Fibroblast of the aortic adventitia (primary cell): ENCODE measurements at regions not wholly inside any gene's neighbourhood (a gene's known extent, or its start where the extent isn't known, plus 50 kb on each side); places are given as distances from the start of the nearest gene placed in this dataset.
"Not testable (repeated sequence)": the region's sequence is repeated elsewhere in the genome, so short reads cannot be mapped to it uniquely, and the experiment has no call there.

Source experiments
- DNase-seq: peaks from one replicate; pipeline ENCODE4 v3.0.0-alpha.2; 2010; ENCODE audit warnings: low read depth
- H3K4me3 ChIP-seq: 2 replicates; pipeline ENCODE4 v1.5.1; 2011; ENCODE audit warnings: low read depth, mild to moderate bottlenecking, control low read depth, low read length, moderate library complexity
- CTCF ChIP-seq: IDR thresholded peaks from 2 replicates; pipeline ENCODE4 v1.5.1; 2011; ENCODE audit warnings: mild to moderate bottlenecking, low read length, control low read depth, inconsistent platforms; ENCODE audit not compliant: insufficient read depth

DNA sequence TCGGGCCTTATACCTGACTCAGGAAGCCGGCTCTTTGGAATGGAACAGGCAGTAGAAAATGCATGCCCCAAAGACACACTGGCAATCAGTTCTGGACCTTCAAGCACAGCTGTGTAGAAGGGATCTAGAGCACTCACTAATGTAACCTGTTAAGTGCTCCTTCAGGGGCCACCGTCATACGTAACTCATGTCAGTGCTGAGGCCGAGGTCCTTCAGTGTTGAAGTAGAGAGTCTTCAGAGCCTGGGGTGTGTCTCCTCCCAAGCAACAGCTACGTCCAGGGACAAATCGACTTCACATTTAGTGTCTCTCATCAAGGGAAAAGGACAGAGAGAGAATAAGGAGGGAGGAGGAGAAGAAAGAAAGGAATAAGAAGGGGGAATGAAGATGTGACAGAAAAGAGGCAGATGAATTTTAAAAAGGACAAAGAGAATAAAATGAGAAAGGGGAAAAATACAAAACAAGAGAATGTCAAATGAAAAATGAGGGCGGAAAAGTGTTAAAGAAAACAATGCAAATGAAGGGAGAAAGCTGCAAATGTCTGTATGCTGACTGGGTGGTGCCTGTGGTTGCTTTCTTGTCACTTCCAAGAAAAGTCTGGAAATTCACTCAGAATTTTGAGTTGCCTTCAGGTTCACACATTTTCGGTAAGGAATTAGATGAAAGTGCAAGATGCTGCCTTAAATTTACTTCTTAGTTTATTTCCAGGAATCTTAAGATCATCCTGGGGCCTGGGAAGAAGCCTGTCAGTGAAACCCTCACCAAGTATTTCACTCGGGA lies 989.4 kb downstream of the GRID1 start:
- no peak overlapping the region for H3K4me3 ChIP-seq
- no peak for TF ChIP-seq CTCF
- no peak for DNase-seq

DNA sequence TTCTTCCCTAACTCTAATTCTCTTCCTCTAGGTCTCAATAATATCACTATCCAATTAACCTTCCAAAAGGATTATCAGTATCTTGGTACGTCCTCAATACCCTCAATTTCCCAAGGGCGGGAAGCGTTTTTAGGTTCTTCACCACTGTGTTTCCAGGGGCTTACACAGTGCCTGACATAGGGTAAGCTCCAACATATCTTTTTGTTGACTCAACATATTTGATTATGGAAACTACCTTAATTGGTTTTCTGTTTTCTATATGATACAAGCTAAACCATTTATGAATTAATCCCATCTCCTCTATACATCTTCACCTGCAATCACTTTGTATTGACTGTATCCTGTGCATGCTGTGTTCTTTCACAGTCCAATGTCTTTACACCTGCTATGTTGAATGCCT lies 987.3 kb downstream of the GRID1 start:
- TF ChIP-seq CTCF: no peak
- H3K4me3 ChIP-seq: no peak overlapping the region
- no peak for DNase-seq

- H3K4me3 ChIP-seq: no peak overlapping the region
- no peak for DNase-seq
- TF ChIP-seq CTCF: no peak
Measured at GRCh38 chr10:85400981-85401695, 965.5 kb downstream of the GRID1 start.

DNA sequence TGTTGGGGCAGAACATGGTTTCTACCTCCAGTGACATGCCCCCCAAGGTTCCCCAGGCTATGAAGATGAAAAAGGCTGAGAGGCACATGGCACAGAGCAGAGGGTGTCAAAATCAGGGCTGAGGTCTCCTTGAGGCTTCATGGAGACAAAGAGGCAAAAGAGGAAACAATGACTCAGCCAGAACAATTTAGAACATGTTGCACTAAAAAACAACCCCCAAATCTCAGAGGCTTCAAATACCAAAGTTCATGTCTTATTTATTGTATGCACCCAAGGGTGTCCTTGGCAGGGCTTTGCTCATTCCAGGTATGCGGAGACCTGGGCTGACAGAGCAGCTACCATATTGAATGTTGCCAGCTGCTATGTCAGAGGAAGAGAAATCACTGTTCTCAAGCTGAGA lies 964.1 kb downstream of the GRID1 start:
- no peak for DNase-seq
- H3K4me3 ChIP-seq: no peak overlapping the region
- no peak for TF ChIP-seq CTCF

DNA sequence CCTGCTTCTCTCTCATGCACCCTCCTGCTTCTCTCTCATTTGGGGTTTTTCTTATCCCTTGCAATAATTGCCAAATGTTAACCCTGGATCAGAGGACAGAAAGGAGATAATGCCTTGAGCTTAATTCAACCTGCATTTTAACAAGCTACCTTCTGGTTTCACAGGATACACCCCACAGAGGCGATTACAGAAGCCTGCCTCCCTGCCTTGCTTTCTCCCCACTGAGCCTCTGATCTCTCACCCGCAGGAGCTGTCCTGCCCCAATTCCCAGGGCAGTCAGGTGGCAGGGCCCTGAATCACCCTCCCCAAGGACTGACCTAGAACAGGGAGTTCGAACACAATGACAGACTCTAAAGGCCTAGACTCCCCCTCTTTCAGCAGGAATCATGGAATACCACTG lies 959.5 kb downstream of the GRID1 start:
- no peak for TF ChIP-seq CTCF
- no peak overlapping the region for H3K4me3 ChIP-seq

DNA sequence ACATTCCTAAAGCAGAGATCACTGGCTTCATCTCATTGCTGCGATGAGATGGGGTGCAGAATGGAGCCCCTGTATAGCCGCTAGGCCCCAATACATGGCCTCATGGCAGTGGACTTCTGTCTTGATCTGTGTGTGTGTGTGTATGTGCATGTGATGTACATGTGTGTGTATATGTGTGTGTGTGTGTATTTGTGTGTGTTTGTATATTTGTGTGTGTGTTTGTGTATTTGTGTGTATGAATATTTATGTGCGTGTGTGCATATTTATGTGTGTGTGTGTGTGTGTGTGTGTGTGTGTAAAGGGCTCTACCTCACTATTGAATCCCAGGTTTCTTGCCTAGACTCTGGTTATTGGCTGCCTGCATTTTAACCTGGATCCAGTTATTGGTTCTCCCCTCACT lies 958.2 kb downstream of the GRID1 start:
- no peak for DNase-seq
- H3K4me3 ChIP-seq: no peak overlapping the region
- TF ChIP-seq CTCF: no peak

More for the DNA sequence above, 959.5 kb downstream of the GRID1 start:
- DNase-seq: no peak

DNA sequence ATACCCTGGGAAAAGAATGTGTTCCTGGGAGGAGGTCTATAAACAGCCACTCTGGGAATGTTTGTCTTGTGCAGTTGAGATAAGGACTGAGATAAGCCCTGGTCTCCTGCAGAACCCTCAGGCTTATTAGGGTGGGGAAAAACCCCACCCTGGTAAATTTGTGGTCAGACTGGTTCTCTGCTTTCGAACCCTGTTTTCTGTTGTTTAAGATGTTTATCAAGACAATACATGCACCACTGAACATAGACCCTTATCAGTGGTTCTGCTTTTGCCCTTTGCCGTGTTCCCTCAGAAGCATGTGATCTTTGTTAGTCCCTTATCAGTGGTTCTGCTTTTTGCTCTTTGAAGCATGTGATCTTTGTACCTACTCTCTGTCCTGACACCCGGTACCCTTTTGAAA lies 956.0 kb downstream of the GRID1 start:
- H3K4me3 ChIP-seq, DNase-seq: not testable (repeated sequence)
